Activated CD4-positive, alpha-beta T cell treated with anti-CD3 and anti-CD28 coated beads, Interleukin-2, amount 50 U/mL, for 48 hours (primary cell): ENCODE measurements at regions not wholly inside any gene's neighbourhood (a gene's known extent, or its start where the extent isn't known, plus 50 kb on each side); places are given as distances from the start of the nearest gene placed in this dataset.

Source experiments
- DNase-seq, 2 experiments: peaks; one replicate each; pipeline ENCODE4 v3.0.0-alpha.2; 2020

GRCh38 chr6:101312652-101313051 is 80.9 kb upstream of the GRIK2 start:
- DNase-seq: no peak

- DNase-seq: no peak
These were observed 70.6 kb upstream of the GRIK2 start for GRCh38 chr6:101322921-101323320.

- DNase-seq: no peak
These were observed 67.1 kb upstream of the GRIK2 start for GRCh38 chr6:101326411-101326810.

GRCh38 chr6:101341926-101342325 is 51.6 kb upstream of the GRIK2 start:
- no peak for DNase-seq
